ENCODE measurements at regions not wholly inside any gene's neighbourhood (a gene's known extent, or its start where the extent isn't known, plus 50 kb on each side); places are given as distances from the start of the nearest gene placed in this dataset.
"Not testable (repeated sequence)": the region's sequence is repeated elsewhere in the genome, so short reads cannot be mapped to it uniquely, and the experiment has no call there.

DNA sequence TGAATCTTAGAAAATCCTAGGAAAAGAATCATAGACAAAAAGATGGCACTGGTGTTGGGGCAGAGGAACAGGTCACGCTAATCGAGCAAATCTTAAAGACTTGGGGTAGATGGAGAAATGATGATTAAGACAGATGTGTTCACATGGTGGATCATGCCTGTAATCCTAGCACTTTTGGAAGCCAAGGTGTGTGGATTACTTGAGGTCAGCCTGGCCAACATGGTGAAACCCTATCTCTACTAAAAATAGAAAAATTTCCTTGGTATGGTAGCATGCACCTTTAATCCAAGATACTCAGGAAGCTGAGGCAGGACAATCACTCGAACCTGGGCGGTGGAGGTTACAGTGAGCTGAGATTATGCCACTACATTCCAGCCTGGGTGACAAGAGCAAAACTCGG is 145.7 kb upstream of the HSFY2 start:
- TF ChIP-seq, protein P1, sequence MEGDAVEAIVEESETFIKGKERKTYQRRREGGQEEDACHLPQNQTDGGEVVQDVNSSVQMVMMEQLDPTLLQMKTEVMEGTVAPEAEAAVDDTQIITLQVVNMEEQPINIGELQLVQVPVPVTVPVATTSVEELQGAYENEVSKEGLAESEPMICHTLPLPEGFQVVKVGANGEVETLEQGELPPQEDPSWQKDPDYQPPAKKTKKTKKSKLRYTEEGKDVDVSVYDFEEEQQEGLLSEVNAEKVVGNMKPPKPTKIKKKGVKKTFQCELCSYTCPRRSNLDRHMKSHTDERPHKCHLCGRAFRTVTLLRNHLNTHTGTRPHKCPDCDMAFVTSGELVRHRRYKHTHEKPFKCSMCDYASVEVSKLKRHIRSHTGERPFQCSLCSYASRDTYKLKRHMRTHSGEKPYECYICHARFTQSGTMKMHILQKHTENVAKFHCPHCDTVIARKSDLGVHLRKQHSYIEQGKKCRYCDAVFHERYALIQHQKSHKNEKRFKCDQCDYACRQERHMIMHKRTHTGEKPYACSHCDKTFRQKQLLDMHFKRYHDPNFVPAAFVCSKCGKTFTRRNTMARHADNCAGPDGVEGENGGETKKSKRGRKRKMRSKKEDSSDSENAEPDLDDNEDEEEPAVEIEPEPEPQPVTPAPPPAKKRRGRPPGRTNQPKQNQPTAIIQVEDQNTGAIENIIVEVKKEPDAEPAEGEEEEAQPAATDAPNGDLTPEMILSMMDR (conservative IDR thresholded peaks at IDR 0.05): no peak
- H3K27ac ChIP-seq: no peak overlapping the region

DNA sequence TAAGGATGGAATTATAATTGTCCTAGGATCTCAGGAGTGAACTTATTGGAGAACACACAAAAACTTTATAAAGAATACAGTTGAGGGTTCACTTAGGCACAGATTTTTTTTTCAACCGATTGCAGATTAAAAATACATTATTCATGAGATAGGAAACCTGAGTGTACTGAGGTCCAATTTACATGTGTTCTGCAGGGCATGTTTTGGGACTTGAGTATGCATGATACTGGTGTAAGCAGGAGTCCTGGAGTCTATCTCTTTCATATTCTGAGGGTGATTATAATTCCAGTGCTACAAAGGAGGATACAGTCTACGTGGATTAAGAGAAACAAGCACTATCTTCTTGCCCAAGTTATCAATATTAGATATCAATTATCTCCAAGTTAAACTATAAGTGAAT is 139.3 kb upstream of the HSFY2 start:
- TF ChIP-seq, protein P1 (conservative IDR thresholded peaks at IDR 0.05): no peak
- H3K27ac ChIP-seq: no peak overlapping the region

- no peak overlapping the region for H3K27ac ChIP-seq
- TF ChIP-seq, protein P1 (conservative IDR thresholded peaks at IDR 0.05): no peak
Measured at GRCh38 chrY:18909846-18910245, 136.3 kb upstream of the HSFY2 start.

GRCh38 chrY:18906198-18906597 is 132.7 kb upstream of the HSFY2 start:
- not testable (repeated sequence) for H3K27ac ChIP-seq

DNA sequence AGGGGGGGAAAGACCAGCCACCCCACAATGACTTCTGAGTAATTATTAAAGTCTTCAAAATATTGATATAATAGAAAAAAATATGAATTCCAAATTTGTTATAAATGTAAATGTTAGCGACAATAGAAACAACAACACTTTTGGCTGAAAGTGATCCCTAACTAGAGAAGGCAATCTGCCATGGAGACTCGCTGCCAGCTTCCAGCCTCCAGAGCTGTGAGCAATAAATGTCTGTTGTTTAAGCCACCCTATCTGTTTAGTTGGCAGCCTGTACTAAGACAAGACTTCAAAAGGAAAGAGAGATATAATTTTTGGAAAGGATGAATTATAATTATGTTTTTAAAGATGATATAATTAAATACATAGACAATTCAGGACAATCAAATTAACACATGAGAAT is 130.8 kb upstream of the HSFY2 start:
- TF ChIP-seq, protein P1 (conservative IDR thresholded peaks at IDR 0.05): no peak
- no peak overlapping the region for H3K27ac ChIP-seq

DNA sequence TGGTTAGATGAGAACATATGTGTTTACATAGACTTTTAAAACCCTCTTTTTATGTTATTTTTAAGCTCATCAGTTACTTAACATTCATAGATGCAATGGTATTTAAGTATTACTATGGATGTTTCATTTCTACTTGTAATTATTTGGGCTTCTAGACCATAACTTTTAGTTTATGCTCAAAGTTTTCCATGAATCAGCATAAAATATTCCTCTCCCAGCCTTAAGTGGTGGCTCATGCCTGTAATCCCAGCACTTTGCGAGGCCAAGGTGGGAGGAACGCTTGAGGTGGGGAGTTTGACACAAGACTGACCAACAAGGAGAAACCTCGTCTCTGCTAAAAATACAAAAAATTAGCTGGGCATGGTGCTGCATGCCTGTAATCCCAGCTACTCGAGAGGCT is 118.5 kb upstream of the HSFY2 start:
- TF ChIP-seq, protein P1 (conservative IDR thresholded peaks at IDR 0.05): no peak
- no peak overlapping the region for H3K27ac ChIP-seq

- TF ChIP-seq, protein P1 (conservative IDR thresholded peaks at IDR 0.05): no peak
- no peak overlapping the region for H3K27ac ChIP-seq
Measured at GRCh38 chrY:18889548-18889947, 116.0 kb upstream of the HSFY2 start.

- TF ChIP-seq, protein P1 (conservative IDR thresholded peaks at IDR 0.05): no peak
- no peak overlapping the region for H3K27ac ChIP-seq
Measured at GRCh38 chrY:18884748-18885147, 111.2 kb upstream of the HSFY2 start.

GRCh38 chrY:18869145-18869544 is 95.6 kb upstream of the HSFY2 start:
- not testable (repeated sequence) for H3K27ac ChIP-seq

DNA sequence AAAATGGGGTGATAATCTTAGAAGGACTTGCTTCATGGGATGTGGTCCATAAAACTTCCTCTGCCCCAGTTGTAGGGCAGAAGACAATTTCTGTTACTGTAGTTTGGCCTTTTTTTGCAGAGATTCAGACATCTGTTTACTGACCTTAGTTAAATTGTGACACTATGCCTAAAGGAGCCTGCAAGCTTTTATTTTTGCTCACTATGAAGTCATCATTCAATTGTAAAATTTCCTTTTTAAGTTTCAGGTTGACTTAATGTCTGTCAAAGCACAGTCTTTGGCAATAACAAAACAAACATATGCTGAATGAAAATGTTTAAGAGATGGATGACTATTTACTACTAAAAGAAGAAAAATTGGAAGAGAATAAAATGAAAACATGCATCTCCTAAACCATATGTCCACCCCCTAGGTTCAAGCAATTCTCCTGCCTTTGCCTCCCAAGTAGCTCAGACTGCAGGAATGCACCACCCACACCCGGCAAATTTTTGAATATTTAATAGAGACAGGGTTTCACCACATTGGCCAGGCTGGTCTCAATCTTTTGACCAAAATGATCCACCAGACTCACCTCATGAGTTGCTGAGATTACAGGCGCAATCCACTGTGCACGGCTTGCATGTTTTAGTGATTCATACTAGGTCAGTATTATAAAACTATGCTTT is 93.5 kb upstream of the HSFY2 start:
- not testable (repeated sequence) for H3K27ac ChIP-seq

- H3K27ac ChIP-seq: not testable (repeated sequence)
Measured at GRCh38 chrY:18860856-18861255, 87.3 kb upstream of the HSFY2 start.

DNA sequence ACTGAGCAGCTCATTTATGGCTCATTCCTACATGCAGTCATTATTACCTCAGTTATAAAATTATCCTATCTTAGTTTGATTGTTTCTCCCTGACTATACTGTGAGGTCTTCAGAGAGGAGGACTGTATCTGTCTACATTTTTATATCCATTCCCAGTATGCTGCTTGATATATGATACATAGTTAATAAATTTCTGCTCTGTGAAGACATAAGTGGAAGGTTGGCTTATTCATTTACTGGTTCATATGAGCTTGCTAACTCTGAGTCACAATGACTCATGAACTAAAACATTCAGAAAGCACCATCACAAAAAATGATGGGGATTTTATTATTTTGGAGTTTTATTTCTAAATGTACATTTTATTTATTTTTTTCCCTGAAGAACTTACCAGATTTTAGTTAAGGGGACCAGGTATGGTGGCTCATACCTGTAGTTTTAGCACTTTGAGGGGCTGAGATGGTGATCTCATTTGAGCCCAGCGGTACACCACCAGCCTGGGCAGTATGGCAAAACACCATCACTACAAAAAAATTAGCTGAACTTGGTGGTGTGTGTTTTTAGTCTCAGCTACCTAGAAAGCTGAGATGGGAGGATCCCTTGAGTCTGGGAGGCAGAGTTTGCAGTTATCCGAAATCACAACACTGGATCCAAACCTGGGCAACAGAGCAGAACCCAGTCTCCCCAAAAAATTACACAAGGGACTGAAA is 85.1 kb upstream of the HSFY2 start:
- H3K27ac ChIP-seq: not testable (repeated sequence)
